Hepatic stellate cell (primary cell): ENCODE measurements at regions not wholly inside any gene's neighbourhood (a gene's known extent, or its start where the extent isn't known, plus 50 kb on each side); places are given as distances from the start of the nearest gene placed in this dataset.

ENCODE experiments used
- DNase-seq: peaks from one replicate; pipeline ENCODE4 v3.0.0; 2011; ENCODE audit warnings: low spot score

- no peak for DNase-seq
Measured at GRCh38 chr14:100638211-100638855, 51.1 kb upstream of the BEGAIN start.

- no peak for DNase-seq
Measured at GRCh38 chr14:100639280-100639679, 52.1 kb upstream of the BEGAIN start.

- no peak for DNase-seq
Measured at GRCh38 chr14:100640471-100641273, 53.5 kb upstream of the BEGAIN start.

GRCh38 chr14:100641274-100641860 lies 54.1 kb upstream of the BEGAIN start:
- no peak for DNase-seq

- DNase-seq: no peak
Measured at GRCh38 chr14:100643426-100643825, 56.2 kb upstream of the BEGAIN start.

GRCh38 chr14:100644383-100644782 lies 57.2 kb upstream of the BEGAIN start:
- no peak for DNase-seq

GRCh38 chr14:100644784-100645183 lies 57.6 kb upstream of the BEGAIN start:
- no peak for DNase-seq

- peak; percentile 69 for DNase-seq
Measured at GRCh38 chr14:100645196-100645981, 58.2 kb upstream of the BEGAIN start.

GRCh38 chr14:100645982-100646314 lies 58.7 kb upstream of the BEGAIN start:
- DNase-seq: no peak

- DNase-seq: no peak
Measured at GRCh38 chr14:100648474-100649172, 61.4 kb upstream of the BEGAIN start.

- no peak for DNase-seq
Measured at GRCh38 chr14:100649173-100649519, 61.9 kb upstream of the BEGAIN start.

- no peak for DNase-seq
Measured at GRCh38 chr14:100651999-100652508, 64.8 kb upstream of the BEGAIN start.

GRCh38 chr14:100652744-100653143 lies 65.5 kb upstream of the BEGAIN start:
- DNase-seq: no peak

- peak; percentile 35 for DNase-seq
Measured at GRCh38 chr14:100653409-100653808, 66.2 kb upstream of the BEGAIN start.

- no peak for DNase-seq
Measured at GRCh38 chr14:100654025-100654813, 67.0 kb upstream of the BEGAIN start.

- DNase-seq: no peak
Measured at GRCh38 chr14:100654814-100655740, 67.9 kb upstream of the BEGAIN start.

- no peak for DNase-seq
Measured at GRCh38 chr14:100655741-100656085, 68.5 kb upstream of the BEGAIN start.

GRCh38 chr14:100656996-100657395 lies 69.7 kb upstream of the DLK1 start:
- no peak for DNase-seq

- DNase-seq: no peak
Measured at GRCh38 chr14:100657780-100658179, 68.9 kb upstream of the DLK1 start.
